ENCODE measurements at regions not wholly inside any gene's neighbourhood (a gene's known extent, or its start where the extent isn't known, plus 50 kb on each side); places are given as distances from the start of the nearest gene placed in this dataset.

- TF ChIP-seq, protein P1, sequence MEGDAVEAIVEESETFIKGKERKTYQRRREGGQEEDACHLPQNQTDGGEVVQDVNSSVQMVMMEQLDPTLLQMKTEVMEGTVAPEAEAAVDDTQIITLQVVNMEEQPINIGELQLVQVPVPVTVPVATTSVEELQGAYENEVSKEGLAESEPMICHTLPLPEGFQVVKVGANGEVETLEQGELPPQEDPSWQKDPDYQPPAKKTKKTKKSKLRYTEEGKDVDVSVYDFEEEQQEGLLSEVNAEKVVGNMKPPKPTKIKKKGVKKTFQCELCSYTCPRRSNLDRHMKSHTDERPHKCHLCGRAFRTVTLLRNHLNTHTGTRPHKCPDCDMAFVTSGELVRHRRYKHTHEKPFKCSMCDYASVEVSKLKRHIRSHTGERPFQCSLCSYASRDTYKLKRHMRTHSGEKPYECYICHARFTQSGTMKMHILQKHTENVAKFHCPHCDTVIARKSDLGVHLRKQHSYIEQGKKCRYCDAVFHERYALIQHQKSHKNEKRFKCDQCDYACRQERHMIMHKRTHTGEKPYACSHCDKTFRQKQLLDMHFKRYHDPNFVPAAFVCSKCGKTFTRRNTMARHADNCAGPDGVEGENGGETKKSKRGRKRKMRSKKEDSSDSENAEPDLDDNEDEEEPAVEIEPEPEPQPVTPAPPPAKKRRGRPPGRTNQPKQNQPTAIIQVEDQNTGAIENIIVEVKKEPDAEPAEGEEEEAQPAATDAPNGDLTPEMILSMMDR (IDR thresholded peaks at IDR 0.05) = no peak
- TF ChIP-seq REST (IDR thresholded peaks at IDR 0.05; ENCODE audit: insufficient read depth in 1 of 2, low read depth in 2 of 2, low read length in 1 of 2) = no peak
Observed at GRCh38 chr2:176647325-176648165, 378.3 kb downstream of the MTX2 start.
